Neural progenitor cell (in vitro differentiated cells): ENCODE measurements at regions not wholly inside any gene's neighbourhood (a gene's known extent, or its start where the extent isn't known, plus 50 kb on each side); places are given as distances from the start of the nearest gene placed in this dataset.

Source experiments
- DNase-seq: peaks from one replicate; pipeline ENCODE4 v3.0.0-alpha.2; 2016; ENCODE audit warnings: low spot score
- H2AFZ ChIP-seq: fragments of 200-600 bp; sonication (generic); replicated peaks from 2 replicates; pipeline ENCODE4 v1.6.1; 2016; ENCODE audit warnings: antibody characterized with exemption
- H3F3A ChIP-seq: fragments of 200-600 bp; sonication (generic); 2 replicates; pipeline ENCODE4 v1.6.1; 2016; ENCODE audit warnings: antibody characterized with exemption, low read depth
- H3K27ac ChIP-seq: fragments of 200-600 bp; sonication (generic); 2 replicates; pipeline ENCODE4 v1.5.1; 2016; ENCODE audit warnings: mild to moderate bottlenecking
- H3K27me3 ChIP-seq: fragments of 200-600 bp; sonication (generic); 2 replicates; pipeline ENCODE4 v1.6.1; 2016; ENCODE audit warnings: mild to moderate bottlenecking, moderate library complexity
- H3K36me3 ChIP-seq: fragments of 200-600 bp; sonication (generic); 2 replicates; pipeline ENCODE4 v1.5.1; 2016
- H3K4me1 ChIP-seq: fragments of 200-600 bp; sonication (generic); 2 replicates; pipeline ENCODE4 v1.6.1; 2016; ENCODE audit warnings: mixed run types
- H3K4me2 ChIP-seq: fragments of 200-600 bp; sonication (generic); 2 replicates; pipeline ENCODE4 v1.6.1; 2016
- H3K4me3 ChIP-seq: fragments of 200-600 bp; sonication (generic); 2 replicates; pipeline ENCODE4 v1.5.1; 2016
- H3K79me2 ChIP-seq: fragments of 200-600 bp; sonication (generic); 2 replicates; pipeline ENCODE4 v1.6.1; 2016; ENCODE audit warnings: low read depth
- H3K9ac ChIP-seq: fragments of 200-600 bp; sonication (generic); 2 replicates; pipeline ENCODE4 v1.6.1; 2016
- H3K9me3 ChIP-seq: fragments of 200-600 bp; sonication (generic); 2 replicates; pipeline ENCODE4 v1.5.1; 2016; ENCODE audit warnings: low read depth
- H4K20me1 ChIP-seq: fragments of 200-600 bp; sonication (generic); 2 replicates; pipeline ENCODE4 v1.6.1; 2016; ENCODE audit warnings: low read depth
- H3K27ac Mint-ChIP-seq: 3 replicates; pipeline ENCODE4 v1.8.0; 2021; ENCODE audit warnings: mixed read lengths
- H3K27me3 Mint-ChIP-seq: 2 replicates; pipeline ENCODE4 v1.8.0; 2022; ENCODE audit warnings: low read depth, mild to moderate bottlenecking, inconsistent platforms, moderate library complexity, mixed read lengths; ENCODE audit not compliant: insufficient read depth
- H3K36me3 Mint-ChIP-seq: 3 replicates; pipeline ENCODE4 v1.8.0; 2021; ENCODE audit warnings: mixed read lengths
- H3K4me1 Mint-ChIP-seq: 3 replicates; pipeline ENCODE4 v1.8.0; 2021; ENCODE audit warnings: mixed read lengths
- H3K4me3 Mint-ChIP-seq: 3 replicates; pipeline ENCODE4 v1.8.0; 2021; ENCODE audit warnings: mild to moderate bottlenecking, moderate library complexity, mixed read lengths
- H3K9me3 Mint-ChIP-seq: 3 replicates; pipeline ENCODE4 v1.8.0; 2020; ENCODE audit warnings: mixed read lengths
- CTCF ChIP-seq: fragments of 200-600 bp; sonication (generic); IDR thresholded peaks from 2 replicates; pipeline ENCODE4 v1.5.1; 2017; ENCODE audit warnings: antibody characterized with exemption, mild to moderate bottlenecking
- EZH2 ChIP-seq: fragments of 200-600 bp; sonication (generic); IDR thresholded peaks from 2 replicates; pipeline ENCODE4 v1.6.1; 2017; ENCODE audit warnings: antibody characterized with exemption, mild to moderate bottlenecking, moderate library complexity
- EZH2phosphoT487 ChIP-seq: fragments of 200-600 bp; sonication (generic); IDR thresholded peaks from 2 replicates; pipeline ENCODE4 v1.6.1; 2017; ENCODE audit warnings: antibody characterized with exemption

- DNase-seq, result no peak
- Mint-ChIP-seq H3K9me3 (peaks cover 4% of the 10 kb centered on the region), H3K36me3 (no peaks in the 10 kb centered on the region), H3K27ac (no peak overlapping the region), H3K4me1 (no peaks in the 10 kb centered on the region), H3K27me3 (no peaks in the 10 kb centered on the region), H3K4me3 (no peak overlapping the region)
- TF ChIP-seq EZH2 (no peak), EZH2phosphoT487 (no peak), CTCF (no peak)
- Histone ChIP-seq H3K36me3 (no peaks in the 10 kb centered on the region), H3K27me3 (no peaks in the 10 kb centered on the region), H4K20me1 (no peaks in the 10 kb centered on the region), H2AFZ (no peak overlapping the region), H3F3A (no peaks in the 10 kb centered on the region), H3K79me2 (no peaks in the 10 kb centered on the region), H3K4me3 (no peak overlapping the region), H3K4me2 (no peak overlapping the region), H3K9ac (no peak overlapping the region), H3K9me3 (no peaks in the 10 kb centered on the region), H3K4me1 (no peaks in the 10 kb centered on the region), H3K27ac (no peak overlapping the region)
These were observed 654.5 kb downstream of the TOX3 start for GRCh38 chr16:51892293-51893007.

GRCh38 chr16:51888534-51888933 lies 658.4 kb downstream of the TOX3 start:
- H3K4me3 Mint-ChIP-seq, result no peak overlapping the region
- Histone ChIP-seq H3K9ac (no peak overlapping the region), H2AFZ (no peak overlapping the region), H3K79me2 (no peaks in the 10 kb centered on the region), H4K20me1 (no peaks in the 10 kb centered on the region), H3F3A (no peaks in the 10 kb centered on the region), H3K27me3 (no peaks in the 10 kb centered on the region), H3K4me2 (no peak overlapping the region), H3K4me1 (no peaks in the 10 kb centered on the region), H3K9me3 (no peaks in the 10 kb centered on the region), H3K36me3 (no peaks in the 10 kb centered on the region), H3K4me3 (no peak overlapping the region), H3K27ac (no peak overlapping the region)
- no peak for DNase-seq
- H3K9me3 Mint-ChIP-seq, result no peaks in the 10 kb centered on the region
- H3K4me1 Mint-ChIP-seq, result no peaks in the 10 kb centered on the region
- no peaks in the 10 kb centered on the region for H3K36me3 Mint-ChIP-seq
- no peak overlapping the region for H3K27ac Mint-ChIP-seq
- H3K27me3 Mint-ChIP-seq, result no peaks in the 10 kb centered on the region
- TF ChIP-seq CTCF (no peak), EZH2phosphoT487 (no peak), EZH2 (no peak)

- Histone ChIP-seq H2AFZ (peak overlapping the region; percentile 35), H3K9me3 (no peaks in the 10 kb centered on the region), H3F3A (no peaks in the 10 kb centered on the region), H3K4me3 (no peak overlapping the region), H3K27ac (no peak overlapping the region), H3K36me3 (no peaks in the 10 kb centered on the region), H3K27me3 (no peaks in the 10 kb centered on the region), H3K9ac (no peak overlapping the region), H3K79me2 (no peaks in the 10 kb centered on the region), H4K20me1 (no peaks in the 10 kb centered on the region), H3K4me2 (no peak overlapping the region), H3K4me1 (no peaks in the 10 kb centered on the region)
- Mint-ChIP-seq H3K4me1 (no peaks in the 10 kb centered on the region), H3K36me3 (no peaks in the 10 kb centered on the region), H3K4me3 (no peak overlapping the region), H3K27ac (no peak overlapping the region), H3K27me3 (no peaks in the 10 kb centered on the region), H3K9me3 (no peaks in the 10 kb centered on the region)
- TF ChIP-seq EZH2, result no peak
- no peak for TF ChIP-seq EZH2phosphoT487
- no peak for TF ChIP-seq CTCF
- DNase-seq, result no peak
These were observed 658.9 kb downstream of the TOX3 start for GRCh38 chr16:51888016-51888415.
